GM18517 (cell line): ENCODE measurements at regions not wholly inside any gene's neighbourhood (a gene's known extent, or its start where the extent isn't known, plus 50 kb on each side); places are given as distances from the start of the nearest gene placed in this dataset.
A peak's percentile ranks its signal among the peaks of the same experiment; 100 is the strongest.

Experiments used
- ATAC-seq: cut with Tn5 transposase; IDR thresholded peaks from one replicate; pipeline ENCODE4 v1.9.1; 2021; ENCODE audit warnings: mild to moderate bottlenecking, moderate library complexity; ENCODE audit not compliant: unreplicated experiment

DNA sequence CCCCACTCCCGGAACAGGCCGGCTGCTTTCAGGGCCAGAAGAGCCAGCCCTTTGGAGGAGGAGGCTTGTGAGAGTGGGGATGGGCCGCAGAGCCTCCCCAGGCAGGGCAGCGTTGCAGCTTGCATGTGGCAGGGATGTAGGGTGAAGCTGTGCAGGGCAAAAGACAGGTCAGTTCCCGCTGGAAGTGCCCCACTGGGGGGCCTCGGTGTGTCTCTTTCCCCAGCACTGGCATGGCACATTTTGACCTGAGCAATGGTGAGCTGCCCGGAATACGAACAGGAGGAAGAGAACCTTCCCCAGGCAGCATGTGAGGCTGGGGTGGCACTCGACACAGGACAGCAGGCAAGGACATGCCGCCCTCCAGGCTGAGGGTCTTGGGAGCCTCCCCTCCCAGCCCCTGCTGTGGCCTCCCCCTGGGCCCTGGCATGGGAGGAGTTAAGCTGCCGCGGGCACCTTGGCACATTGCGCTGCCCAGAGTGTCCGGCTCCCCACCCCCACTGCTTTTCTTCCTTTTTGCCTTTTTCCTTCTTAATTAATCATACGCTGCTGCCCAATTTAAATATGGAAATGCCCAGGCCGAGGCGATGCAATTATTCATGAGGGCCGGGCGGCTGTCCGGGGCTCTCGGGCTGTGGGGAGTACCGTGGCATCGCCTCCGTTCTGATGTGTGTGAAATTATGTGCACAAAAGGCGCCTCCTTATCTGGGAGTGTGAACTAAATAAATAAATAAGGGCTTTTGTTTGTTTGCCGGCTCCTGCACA lies 76.0 kb upstream of the WNT7B start:
- no peak for ATAC-seq

- no peak for ATAC-seq
Observed at GRCh38 chr22:46053563-46054090, 76.7 kb upstream of the WNT7B start.

GRCh38 chr22:46054091-46055073 lies 77.4 kb upstream of the WNT7B start:
- ATAC-seq = no peak

GRCh38 chr22:46055181-46055875 lies 78.4 kb upstream of the WNT7B start:
- ATAC-seq = no peak

DNA sequence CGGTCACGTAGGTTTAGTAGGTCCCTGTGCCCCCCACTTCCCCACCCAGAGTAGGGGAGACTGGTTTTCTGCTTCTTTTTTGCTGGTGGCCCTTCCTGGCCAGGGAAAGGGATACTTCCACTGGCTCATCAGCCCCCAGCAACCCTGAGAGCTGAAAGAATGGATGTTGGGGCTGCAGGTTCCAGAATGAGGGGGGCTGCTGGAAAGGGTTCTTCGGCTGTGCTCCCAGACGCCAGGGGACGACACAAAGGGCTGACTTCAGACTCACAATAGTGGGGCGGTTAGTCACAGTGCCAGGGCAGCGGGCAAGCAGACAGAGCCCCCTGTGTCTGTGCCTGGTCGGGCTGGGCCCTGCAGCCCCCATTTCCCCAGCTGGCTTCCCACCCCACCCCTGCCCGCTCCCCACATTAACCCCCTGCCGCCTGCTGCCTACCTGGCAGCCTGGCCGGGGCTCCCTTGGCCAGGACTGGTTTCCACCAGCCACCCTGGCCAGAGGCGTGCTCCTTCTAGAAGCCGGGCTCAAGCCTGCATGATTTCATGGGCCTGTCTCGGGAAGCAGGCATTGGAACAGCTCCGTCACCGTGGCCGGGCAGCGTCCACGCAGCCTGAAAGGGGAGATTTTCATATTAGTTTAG lies 79.1 kb upstream of the WNT7B start:
- no peak for ATAC-seq

DNA sequence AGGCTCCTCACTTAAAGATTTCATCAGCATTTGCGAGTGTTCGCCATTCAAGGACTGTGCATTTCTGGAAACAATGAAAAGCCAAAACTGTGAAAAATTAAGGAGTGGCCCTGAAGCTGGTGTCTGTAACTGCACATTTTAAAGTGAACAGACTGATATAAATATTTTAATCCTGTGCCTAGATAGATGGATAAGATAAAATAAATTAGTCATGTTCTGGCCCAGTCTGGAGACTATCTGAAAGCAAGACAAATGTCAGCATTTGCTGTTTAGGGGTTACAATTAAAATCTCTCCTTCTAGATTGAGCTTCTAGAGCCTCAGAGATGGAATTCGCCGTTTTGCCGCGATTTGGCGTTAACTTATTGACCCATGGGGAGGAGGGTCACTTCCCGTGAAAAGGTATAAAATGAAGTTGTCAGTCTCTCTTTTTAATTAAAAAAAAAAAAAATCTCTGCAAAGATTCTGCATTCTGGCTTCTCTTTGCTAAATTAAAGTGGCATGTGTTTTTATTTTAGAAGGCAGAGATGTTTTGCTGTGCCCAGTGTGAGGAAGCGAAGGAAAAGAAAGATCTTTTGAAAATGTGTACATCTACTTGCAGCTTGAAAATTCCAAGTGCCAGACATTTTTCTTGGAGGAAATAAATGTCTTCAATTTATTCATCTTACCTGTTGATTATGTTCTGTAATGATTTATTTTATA lies 79.7 kb upstream of the WNT7B start:
- ATAC-seq = no peak

GRCh38 chr22:46057246-46058090 lies 80.5 kb upstream of the WNT7B start:
- no peak for ATAC-seq

DNA sequence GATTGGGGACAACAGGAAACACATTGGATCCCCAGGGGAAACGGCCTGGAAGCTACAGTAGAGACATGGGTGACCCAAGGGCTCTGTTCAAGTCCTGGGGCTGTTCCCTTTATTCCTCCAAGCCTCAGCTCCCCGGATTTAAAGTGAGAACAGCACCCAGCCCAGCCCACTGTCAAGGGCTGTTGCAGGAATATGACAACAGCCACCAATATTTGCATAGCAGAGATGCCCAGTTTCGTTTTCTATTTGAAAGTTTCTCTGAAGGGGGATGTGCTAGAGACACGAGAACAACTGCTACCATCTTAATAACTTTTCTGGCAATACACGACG lies 81.1 kb upstream of the WNT7B start:
- ATAC-seq = peak; percentile 74

DNA sequence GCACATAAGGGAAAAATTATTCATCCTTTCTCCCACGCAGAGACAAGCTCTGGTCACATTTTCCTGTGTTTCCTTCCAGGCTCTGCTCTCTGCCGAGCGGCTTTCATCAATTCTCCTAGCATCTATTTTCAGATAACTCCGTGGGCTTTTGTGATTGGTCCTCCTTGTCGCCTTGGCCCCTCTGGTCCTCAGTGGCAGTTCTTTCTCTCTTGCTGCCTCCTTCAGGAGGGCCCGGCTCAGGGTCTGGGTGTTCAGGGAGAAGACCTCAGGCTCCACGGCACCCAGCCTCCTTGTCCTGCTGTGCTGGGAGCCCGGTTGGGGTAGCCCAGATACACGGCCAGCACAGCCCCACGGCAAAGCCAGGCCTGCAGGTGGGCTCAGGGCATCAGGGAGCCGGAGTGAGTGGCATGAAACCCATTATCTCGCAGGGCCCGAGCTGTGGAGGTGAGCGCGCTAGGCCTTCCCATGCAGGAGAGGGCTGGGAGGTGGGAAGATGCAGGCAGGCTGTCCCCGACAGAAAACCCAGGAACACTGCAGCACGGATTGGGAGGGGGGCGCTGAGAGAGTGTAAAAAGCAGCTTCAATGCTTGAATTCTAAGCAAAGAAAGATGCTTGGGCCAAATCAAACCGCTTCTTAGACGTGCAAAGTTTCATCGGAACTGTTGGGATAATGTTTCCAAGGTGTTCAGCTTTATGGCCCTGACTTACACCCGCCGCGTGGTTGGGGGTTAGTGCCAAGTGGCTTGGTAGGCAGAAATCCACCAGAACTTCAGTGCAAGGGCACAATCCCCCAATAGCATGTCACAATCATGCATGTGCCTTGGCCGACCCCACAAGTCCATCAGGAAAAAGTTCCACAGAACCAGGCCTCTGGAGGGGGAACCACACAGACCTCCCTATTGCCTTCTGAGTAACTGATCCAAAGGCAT lies 81.9 kb upstream of the WNT7B start:
- no peak for ATAC-seq

GRCh38 chr22:46060292-46061123 lies 83.5 kb upstream of the WNT7B start:
- ATAC-seq = no peak

GRCh38 chr22:46061124-46061500 lies 84.2 kb upstream of the WNT7B start:
- no peak for ATAC-seq

DNA sequence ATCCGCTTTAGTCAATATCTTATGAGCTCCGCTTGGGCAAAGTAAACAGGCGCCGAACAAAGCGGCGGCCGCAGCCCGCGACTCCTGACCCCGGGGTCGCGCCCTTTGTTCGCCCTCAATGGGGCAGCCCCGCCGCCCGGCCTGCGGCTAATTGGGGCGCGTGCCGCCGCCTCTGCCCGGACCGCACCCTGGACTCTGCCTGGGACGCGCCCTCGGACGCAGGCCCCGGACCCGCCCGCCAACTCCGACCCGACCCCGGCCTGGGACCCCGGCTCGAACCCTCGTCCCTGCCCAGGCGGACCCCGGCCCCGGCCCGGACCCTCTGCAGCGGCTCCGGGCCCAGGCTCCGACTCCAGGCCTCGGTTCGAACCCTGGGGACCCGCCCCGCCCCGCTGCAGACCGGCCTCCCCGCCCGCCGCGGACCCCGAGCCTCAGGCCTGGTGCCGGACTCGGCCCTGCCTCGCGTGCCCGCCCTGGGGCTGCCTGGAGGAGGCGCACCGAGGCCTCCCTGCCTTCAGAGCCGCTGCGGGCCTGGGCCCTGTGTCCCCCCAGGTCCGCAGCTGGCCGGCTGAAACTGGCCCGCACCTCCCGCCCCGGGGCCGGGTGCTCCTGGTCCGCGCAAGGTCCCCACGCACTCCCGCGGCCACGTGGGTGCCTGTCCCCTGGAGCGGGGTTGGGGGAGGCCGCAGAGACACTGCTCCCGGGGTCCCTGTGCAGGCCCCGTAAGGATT lies 84.7 kb upstream of the WNT7B start:
- ATAC-seq = no peak

GRCh38 chr22:46062232-46062615 lies 85.3 kb upstream of the WNT7B start:
- ATAC-seq = no peak

DNA sequence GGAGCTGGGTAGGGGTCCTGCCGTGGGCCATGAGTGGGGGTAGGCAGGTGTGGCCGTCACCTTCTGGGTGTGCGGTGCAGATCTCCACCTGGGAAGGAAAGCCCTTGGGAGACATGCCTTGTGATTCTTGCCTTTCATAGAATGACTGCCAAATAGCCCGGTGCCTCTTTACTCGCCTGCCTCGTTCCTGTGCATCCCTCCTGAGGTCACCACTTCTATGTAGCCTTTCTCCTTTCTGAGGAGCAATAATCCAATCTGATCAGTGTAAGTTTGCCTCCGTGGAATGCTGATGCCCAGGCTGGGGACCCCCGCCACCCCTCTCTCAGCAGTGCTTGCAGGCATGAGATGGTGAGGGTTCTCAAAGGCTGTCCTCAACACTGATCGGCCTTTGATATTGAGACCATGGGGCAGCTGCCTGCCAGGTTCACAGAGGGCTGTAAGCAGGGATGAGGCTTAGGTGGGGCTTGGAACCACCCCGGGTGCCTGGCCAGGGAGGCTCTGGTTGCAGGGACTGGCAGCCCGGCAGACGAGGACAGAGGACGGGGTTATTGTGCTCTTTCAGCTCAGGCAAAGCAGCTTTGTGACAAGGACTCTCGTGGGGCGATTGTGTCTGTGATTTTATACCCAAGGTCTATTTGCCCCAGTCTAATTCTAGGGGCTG lies 86.1 kb upstream of the WNT7B start:
- no peak for ATAC-seq

- ATAC-seq = no peak
Observed at GRCh38 chr22:46063846-46064227, 86.5 kb upstream of the PPARA start.

- ATAC-seq = no peak
Observed at GRCh38 chr22:46064228-46064965, 85.9 kb upstream of the PPARA start.
